ENCODE measurements at regions not wholly inside any gene's neighbourhood (a gene's known extent, or its start where the extent isn't known, plus 50 kb on each side); places are given as distances from the start of the nearest gene placed in this dataset.

DNA sequence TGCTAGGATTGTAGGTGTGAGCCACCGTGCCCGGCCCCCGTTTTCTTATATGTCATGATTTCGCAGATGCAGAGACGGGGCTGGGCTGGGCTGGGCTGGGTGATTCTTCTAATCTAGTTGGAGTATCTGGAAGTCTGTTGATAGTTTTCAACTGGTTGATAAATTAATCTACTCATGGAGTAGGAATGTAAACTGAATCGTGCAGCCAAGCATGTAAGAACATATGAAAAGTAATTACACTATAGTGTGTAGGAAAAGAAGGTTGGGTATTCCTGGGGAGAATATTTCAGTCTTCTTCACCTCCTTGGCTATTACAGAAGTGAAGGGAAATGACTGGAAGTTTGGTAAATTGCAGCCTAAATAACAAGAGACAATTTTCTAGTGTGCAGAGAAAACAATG is 82.6 kb upstream of the MAGI1 start:
- DNase-seq = no peak

DNA sequence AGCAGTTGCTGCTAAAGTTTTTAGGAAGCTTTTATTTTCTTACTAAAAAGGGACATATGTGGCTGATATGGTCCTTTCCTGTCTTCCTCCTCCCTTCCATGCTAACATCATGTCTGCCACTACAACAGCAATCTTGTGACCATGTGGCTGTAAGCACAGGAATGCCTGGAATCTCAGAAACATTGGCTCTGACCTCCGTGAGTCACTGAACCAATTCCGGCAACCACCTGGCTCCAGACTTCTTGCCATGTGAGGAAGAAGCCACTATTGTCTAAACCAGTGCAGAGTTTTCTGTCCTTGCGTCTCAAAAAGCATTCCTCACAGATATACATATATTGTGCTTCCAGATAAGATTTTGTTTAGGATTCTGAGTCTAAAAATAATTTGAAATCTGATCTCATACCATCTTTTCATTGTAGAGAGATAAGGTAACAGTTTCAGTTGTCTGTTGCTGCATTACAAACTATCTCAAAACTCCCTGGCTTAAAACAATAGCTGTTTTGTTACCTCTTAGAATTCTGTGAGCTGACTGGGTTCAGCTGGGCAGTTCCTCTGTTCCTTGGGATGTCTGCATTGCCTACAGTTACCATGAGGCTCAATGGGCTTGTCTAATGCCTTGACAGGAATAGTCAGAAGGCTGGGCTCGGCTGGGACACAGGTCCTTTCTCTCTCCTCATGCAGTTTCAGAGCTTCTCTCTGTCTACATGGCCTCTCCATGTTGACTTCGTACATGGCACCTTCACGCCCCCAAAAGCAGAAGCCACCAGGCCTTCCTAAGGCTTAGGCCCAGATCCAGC is 77.3 kb upstream of the MAGI1 start:
- no peak for DNase-seq

DNA sequence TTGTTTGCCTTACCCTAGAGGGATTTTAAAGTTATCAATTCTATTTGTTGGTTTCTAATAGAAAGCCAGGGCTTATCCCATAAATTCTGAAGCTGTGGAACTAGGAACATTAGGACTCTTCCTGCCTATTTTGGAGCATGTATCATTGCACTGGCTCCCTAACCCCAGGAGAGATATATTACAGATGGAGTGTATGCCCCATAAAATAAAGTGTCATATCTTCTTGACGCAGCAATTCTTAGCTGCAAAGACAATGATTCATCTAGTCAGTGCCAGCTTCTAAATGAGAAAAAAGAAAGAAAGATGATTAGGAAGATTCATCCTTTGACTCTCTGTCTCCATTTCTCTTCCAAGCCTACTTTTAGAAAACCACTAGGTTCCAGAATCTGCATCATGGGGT is 74.8 kb upstream of the MAGI1 start:
- DNase-seq = no peak

DNA sequence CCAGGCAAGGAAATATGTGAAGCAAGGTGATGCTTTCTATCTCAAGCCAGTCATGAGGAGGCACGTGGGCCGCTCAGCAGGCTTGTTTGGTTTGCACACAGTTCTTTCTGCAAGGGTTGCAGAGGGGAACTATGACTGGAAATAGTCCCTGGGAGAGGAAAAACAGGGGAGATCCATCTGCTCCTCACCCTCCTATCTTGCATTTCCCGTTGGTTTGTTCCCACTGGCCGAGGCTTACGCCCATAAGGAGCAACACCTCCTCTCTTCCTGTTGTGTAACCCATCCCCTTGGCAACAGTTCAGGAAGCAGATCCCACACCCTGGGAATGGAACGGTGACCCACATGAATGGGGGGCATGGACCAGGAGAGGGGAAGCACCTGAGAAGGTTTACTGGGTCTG is 72.1 kb upstream of the MAGI1 start:
- no peak for DNase-seq

DNA sequence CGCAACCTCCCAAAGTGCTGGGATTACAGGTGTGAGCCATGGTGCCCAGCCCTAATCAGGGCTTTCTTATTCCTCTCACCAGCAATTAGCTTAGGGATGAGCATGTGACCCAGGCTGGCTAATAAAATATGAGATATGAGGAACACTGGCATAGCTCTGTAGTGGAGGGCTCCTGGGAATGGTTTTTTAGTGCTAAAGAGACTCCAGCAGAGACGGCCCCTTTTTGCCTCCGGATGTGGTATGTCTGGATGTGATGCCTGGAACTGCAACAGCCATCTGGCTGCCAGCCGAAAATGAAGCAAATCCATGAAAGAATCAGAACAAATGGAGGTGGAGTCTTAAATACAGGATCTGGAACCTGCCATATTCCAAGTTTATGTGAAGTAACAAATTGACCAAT is 69.1 kb upstream of the MAGI1 start:
- no peak for DNase-seq

DNA sequence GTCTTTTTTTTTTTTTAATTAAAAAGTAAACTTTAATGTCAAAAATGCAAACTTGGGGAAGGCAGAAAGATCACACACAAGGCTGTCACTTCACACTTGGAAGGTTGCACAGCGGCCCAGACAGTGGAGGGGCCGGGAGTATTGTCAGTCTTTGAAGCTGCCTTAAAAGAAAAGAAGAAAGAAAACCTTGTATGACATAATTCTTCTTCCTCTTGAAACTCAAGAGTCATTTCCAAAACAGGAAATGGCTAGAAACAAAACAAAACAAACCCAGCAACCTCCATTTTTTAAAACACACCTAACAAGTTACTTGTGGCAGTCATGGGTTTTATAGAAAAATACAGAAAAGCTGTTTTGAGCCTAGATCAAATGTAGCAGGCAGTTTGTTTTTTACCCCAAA is 68.1 kb upstream of the MAGI1 start:
- DNase-seq = no peak

DNA sequence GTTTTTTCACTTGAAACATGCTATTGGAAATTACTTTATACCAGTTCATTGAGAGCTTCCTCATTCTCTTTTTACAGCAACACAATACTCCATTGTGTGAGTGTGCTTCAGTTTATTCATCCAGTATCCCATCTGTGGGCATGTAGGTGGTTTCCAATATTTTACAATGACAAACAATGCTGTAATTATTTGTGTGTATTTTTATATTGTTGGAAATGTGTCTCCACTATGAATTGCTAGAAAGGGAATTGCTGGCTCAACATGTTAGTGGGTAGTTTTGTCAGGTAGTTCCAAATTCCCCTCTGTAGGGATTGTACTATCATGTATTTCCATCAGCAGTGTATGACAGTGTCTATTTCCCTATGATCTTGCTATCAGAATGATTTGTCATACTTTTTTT is 65.8 kb upstream of the MAGI1 start:
- no peak for DNase-seq

DNA sequence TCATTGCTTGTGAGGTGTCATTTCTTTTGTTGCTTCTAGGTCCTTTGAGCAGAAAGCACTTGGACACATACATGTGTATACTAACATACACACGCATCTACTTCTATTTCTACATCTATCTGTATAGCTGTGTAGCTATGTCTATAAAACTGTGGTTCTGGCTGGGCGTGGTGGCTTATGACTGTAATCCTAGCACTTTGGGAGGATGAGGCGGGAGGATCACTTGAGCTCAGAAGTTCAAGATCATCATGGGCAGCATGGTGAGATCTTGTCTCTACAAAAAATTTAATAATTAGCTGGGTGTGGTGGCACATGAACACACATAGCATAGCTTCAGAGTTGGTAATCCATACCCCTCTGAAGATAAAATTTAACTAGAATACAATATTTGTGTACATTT is 65.0 kb upstream of the MAGI1 start:
- DNase-seq = no peak

DNA sequence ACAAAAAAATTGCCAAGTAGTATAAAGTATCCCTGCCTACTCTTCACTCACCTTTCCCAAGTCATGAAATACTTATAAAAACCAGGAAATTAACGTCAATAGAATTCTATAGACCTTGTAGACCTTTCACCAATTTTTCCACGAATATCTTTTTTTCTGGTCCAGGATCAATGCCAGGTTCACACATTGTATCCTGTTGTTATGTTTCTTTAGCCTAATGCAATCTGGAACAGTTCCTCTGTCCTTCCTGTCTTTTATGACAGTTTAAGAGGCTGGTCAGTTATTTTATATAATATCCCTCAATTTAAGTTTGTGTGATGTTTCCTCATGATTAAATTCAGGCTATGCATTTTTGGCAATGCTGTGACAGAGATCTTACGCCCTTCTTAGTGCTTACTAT is 63.2 kb upstream of the MAGI1 start:
- DNase-seq = no peak

DNA sequence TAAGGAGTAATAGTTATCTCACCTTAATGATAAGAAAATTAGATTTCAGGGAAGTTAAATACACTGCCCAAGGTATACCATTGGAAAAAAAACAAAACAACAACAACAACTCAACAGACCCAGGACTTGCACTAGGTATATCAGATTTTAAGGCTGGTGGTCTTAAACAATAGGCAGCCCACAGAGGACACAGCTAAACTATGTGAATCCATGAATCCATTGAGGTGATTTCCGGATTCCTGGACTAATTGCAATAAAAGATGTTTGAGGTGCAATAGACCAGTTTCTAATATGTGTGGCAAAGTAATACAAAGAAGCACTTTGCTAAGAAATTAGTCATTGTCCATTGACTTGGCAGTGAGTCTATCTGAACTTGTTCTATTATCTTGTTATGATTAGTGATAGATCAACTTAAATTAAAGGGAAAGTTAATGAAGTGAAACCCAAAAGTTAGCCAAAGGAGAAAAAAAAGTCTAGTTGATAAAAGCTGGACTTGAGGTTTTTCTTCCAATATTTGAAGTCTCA is 60.9 kb upstream of the MAGI1 start:
- no peak for DNase-seq

DNA sequence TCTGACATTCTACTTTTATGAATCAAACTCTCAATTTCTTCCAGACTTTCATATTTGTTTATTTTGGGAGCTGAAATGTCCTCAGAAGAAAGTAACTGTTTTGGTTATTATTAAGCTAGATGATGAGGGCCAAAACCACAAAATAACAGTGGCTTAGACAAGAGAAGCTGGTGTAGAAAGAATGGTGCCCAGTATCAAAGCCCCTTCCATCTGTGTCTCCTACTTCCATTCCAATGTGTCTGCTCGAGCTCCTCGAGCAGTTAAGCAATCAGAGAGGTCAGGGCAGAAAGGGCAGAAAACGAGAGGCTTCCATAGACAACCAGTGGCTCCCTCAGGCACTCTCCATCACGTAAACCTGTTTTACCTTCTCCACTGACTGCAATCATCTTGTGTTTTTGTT is 59.7 kb upstream of the MAGI1 start:
- no peak for DNase-seq

DNA sequence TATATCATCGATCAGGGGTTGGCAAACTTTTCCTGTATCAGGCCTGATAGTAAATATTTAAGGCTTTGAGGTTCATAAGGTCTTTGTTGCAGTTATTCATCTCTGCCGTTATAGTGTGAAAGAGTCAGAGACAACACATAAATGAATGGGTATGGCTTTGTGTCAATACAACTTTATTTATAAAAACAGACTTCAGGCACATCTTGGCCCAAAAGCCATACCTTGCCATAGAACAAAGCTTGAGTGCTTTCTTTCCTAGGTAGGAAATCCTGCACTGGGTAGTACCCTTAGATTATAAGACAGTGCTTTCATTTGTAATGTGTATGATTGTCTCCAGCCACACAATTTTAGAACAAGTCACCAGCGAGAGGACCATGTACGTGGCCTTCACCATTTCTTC is 58.9 kb upstream of the MAGI1 start:
- no peak for DNase-seq

DNA sequence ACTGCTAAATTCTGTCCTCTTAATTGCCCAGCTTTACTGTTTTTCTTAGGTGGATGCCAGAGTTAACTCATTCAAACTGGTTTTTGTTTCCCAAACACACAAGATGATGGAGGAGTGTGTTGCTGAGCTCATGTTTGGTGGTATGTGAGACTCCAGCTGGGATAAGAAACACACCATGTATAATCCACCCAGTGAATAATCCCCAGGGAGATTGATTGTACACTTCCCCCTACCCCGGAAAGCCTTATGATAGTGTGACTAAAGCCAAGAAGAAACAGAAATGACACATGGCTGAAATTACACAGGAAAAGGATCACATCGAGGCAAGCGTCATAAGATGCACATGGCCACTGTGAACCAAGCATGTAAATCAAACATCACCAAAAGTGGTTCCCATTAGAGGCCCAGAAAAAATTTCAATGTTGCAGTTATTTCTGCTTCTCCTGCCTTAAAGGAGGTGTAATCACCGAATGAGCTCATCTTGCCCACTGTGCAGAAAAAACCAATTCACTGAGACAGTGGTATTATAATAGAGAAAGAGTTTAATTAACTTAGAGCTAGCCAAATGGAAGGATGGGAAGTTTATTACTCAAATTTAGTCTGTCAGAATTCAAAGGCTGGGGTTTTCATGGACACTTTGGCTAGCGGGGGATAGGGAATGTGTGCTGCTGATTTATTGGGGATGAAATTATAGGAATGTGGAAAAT is 56.7 kb upstream of the MAGI1 start:
- DNase-seq = no peak

DNA sequence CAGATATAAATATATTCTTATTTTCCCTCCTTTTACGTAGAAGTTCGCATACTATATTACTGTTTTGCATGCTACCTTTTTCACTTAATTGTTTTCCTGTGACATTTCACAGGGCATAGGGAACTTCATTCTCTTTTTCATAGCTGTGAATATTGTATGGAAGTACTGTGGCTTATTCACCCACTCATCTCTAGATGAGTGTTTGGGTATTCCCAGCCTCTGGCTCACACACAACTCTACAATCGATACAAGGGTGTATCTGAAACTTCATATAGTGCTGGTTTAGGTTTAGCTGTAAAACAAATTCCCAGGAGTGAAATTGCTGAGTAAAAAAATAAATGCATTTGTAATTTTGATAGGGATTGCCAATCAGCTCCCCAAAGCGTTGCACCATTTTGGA is 55.3 kb upstream of the MAGI1 start:
- no peak for DNase-seq

DNA sequence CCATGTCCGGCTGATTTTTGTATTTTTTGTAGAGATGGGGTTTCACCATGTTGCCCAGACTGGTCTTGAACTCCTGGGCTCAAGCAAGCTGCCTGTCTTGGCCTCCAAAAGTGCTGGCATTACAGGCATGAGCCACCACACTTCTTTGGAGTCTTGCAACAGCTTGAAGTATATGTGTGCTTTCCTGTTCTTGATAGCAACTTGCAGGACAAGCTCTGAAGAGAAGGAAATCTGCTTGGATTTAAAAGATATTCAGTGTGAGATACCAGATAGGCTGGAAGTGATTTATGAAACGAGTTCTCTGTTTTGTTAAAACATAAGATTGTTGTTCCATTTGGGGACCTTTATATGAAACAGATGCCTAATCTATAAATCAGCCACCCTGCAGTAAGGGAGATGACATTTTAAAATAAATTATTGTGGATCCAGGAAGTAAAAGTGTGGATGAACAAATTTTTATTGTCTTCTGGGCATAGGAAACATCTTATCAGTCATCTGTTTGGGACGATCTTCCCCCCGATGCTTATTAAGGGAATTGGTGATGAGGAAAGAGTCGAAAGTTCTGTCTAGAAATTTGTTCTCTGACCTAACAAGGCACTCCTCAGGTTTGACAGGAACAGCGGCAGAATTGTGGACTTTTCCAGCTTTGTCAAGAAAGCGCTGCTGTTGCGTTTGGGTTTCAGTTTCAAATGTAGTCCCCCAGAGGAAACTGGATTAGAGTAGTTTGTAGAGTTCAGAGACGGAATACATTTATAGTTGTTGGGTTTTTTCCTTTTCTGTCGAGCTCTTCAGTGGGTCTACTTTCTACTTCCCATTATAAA is 53.7 kb upstream of the MAGI1 start:
- DNase-seq = no peak
